ENCODE measurements at regions not wholly inside any gene's neighbourhood (a gene's known extent, or its start where the extent isn't known, plus 50 kb on each side); places are given as distances from the start of the nearest gene placed in this dataset.
"Not testable (repeated sequence)": the region's sequence is repeated elsewhere in the genome, so short reads cannot be mapped to it uniquely, and the experiment has no call there.

- no peak for DNase-seq
These were observed 101.8 kb downstream of the ESM1 start for GRCh38 chr5:54883374-54884194.

GRCh38 chr5:54882841-54883240, 102.6 kb downstream of the ESM1 start:
- DNase-seq: no peak

- DNase-seq: no peak
These were observed 103.3 kb downstream of the ESM1 start for GRCh38 chr5:54882101-54882500.

GRCh38 chr5:54881286-54882005, 103.9 kb downstream of the ESM1 start:
- peak; percentile 36 for DNase-seq

- no peak for DNase-seq
These were observed 108.4 kb downstream of the ESM1 start for GRCh38 chr5:54876976-54877375.

- no peak for DNase-seq
These were observed 108.8 kb downstream of the ESM1 start for GRCh38 chr5:54876556-54876955.

GRCh38 chr5:54874337-54875021, 110.9 kb downstream of the ESM1 start:
- no peak for DNase-seq

GRCh38 chr5:54873691-54874090, 111.7 kb downstream of the ESM1 start:
- no peak for DNase-seq

- DNase-seq: no peak
These were observed 112.6 kb downstream of the ESM1 start for GRCh38 chr5:54872810-54873209.

GRCh38 chr5:54870271-54870670, 115.1 kb downstream of the ESM1 start:
- DNase-seq: no peak

- DNase-seq: no peak
These were observed 115.7 kb downstream of the ESM1 start for GRCh38 chr5:54869691-54870090.

GRCh38 chr5:54868511-54869483, 116.6 kb downstream of the ESM1 start:
- peak; percentile 53 for DNase-seq

- no peak for DNase-seq
These were observed 118.0 kb downstream of the ESM1 start for GRCh38 chr5:54867310-54867944.

- not testable (repeated sequence) for DNase-seq
These were observed 120.4 kb downstream of the ESM1 start for GRCh38 chr5:54864911-54865515.

- no peak for DNase-seq
These were observed 123.4 kb downstream of the ESM1 start for GRCh38 chr5:54862036-54862435.

- no peak for DNase-seq
These were observed 124.0 kb downstream of the ESM1 start for GRCh38 chr5:54861212-54861894.

GRCh38 chr5:54860321-54860720, 125.1 kb downstream of the ESM1 start:
- no peak for DNase-seq

GRCh38 chr5:54859316-54859715, 126.1 kb downstream of the ESM1 start:
- no peak for DNase-seq

- no peak for DNase-seq
These were observed 130.4 kb downstream of the ESM1 start for GRCh38 chr5:54854883-54855581.

GRCh38 chr5:54852007-54852406, 133.4 kb downstream of the ESM1 start:
- no peak for DNase-seq

Data from activated CD4-positive, alpha-beta T cell treated with anti-CD3 and anti-CD28 coated beads for 48 hours (primary cell).